ENCODE measurements at regions not wholly inside any gene's neighbourhood (a gene's known extent, or its start where the extent isn't known, plus 50 kb on each side); places are given as distances from the start of the nearest gene placed in this dataset.

- Histone ChIP-seq H3K4me3 (replicated peaks; ENCODE audit: low read depth, low read length) (no peak overlapping the region), H3K27me3 (replicated peaks; ENCODE audit: control insufficient read depth, insufficient read depth, low read length) (no peaks in the 10 kb centered on the region), H3K36me3 (ENCODE audit: control insufficient read depth, insufficient read depth, low read length) (no peaks in the 10 kb centered on the region)
- no peak for TF ChIP-seq CTCF (IDR thresholded peaks at IDR 0.05; ENCODE audit: insufficient read depth, low read length, poor library complexity, severe bottlenecking)
- DNase-seq (ENCODE audit: extremely low read depth, insufficient read length), result no peak
These were observed 186.3 kb upstream of the TENM3 start for GRCh38 chr4:182056866-182057265.

GRCh38 chr4:182062458-182062857, 180.7 kb upstream of the TENM3 start:
- TF ChIP-seq CTCF (IDR thresholded peaks at IDR 0.05; ENCODE audit: insufficient read depth, low read length, poor library complexity, severe bottlenecking), result no peak
- Histone ChIP-seq H3K27me3 (replicated peaks; ENCODE audit: control insufficient read depth, insufficient read depth, low read length) (no peaks in the 10 kb centered on the region), H3K36me3 (ENCODE audit: control insufficient read depth, insufficient read depth, low read length) (no peaks in the 10 kb centered on the region), H3K4me3 (replicated peaks; ENCODE audit: low read depth, low read length) (no peak overlapping the region)
- DNase-seq (ENCODE audit: extremely low read depth, insufficient read length), result no peak

- Histone ChIP-seq H3K27me3 (replicated peaks; ENCODE audit: control insufficient read depth, insufficient read depth, low read length) (no peaks in the 10 kb centered on the region), H3K4me3 (replicated peaks; ENCODE audit: low read depth, low read length) (no peak overlapping the region), H3K36me3 (ENCODE audit: control insufficient read depth, insufficient read depth, low read length) (no peaks in the 10 kb centered on the region)
- no peak for DNase-seq (ENCODE audit: extremely low read depth, insufficient read length)
- TF ChIP-seq CTCF (IDR thresholded peaks at IDR 0.05; ENCODE audit: insufficient read depth, low read length, poor library complexity, severe bottlenecking), result no peak
These were observed 180.3 kb upstream of the TENM3 start for GRCh38 chr4:182062936-182063335.

GRCh38 chr4:182063651-182064050, 179.6 kb upstream of the TENM3 start:
- no peaks in the 10 kb centered on the region for H3K27me3 ChIP-seq (replicated peaks; ENCODE audit: control insufficient read depth, insufficient read depth, low read length)
- H3K36me3 ChIP-seq (ENCODE audit: control insufficient read depth, insufficient read depth, low read length), result no peaks in the 10 kb centered on the region
- DNase-seq (ENCODE audit: extremely low read depth, insufficient read length), result no peak
- TF ChIP-seq CTCF (IDR thresholded peaks at IDR 0.05; ENCODE audit: insufficient read depth, low read length, poor library complexity, severe bottlenecking), result no peak
- no peak overlapping the region for H3K4me3 ChIP-seq (replicated peaks; ENCODE audit: low read depth, low read length)

- Histone ChIP-seq H3K4me3 (replicated peaks; ENCODE audit: low read depth, low read length) (no peak overlapping the region), H3K36me3 (ENCODE audit: control insufficient read depth, insufficient read depth, low read length) (no peaks in the 10 kb centered on the region), H3K27me3 (replicated peaks; ENCODE audit: control insufficient read depth, insufficient read depth, low read length) (no peaks in the 10 kb centered on the region)
- no peak for TF ChIP-seq CTCF (IDR thresholded peaks at IDR 0.05; ENCODE audit: insufficient read depth, low read length, poor library complexity, severe bottlenecking)
- no peak for DNase-seq (ENCODE audit: extremely low read depth, insufficient read length)
These were observed 177.9 kb upstream of the TENM3 start for GRCh38 chr4:182065255-182065654.

GRCh38 chr4:182066037-182066436, 177.2 kb upstream of the TENM3 start:
- H3K36me3 ChIP-seq (ENCODE audit: control insufficient read depth, insufficient read depth, low read length), result no peaks in the 10 kb centered on the region
- H3K27me3 ChIP-seq (replicated peaks; ENCODE audit: control insufficient read depth, insufficient read depth, low read length), result no peaks in the 10 kb centered on the region
- no peak for TF ChIP-seq CTCF (IDR thresholded peaks at IDR 0.05; ENCODE audit: insufficient read depth, low read length, poor library complexity, severe bottlenecking)
- H3K4me3 ChIP-seq (replicated peaks; ENCODE audit: low read depth, low read length), result no peak overlapping the region
- DNase-seq (ENCODE audit: extremely low read depth, insufficient read length), result no peak
